Omental fat pad (tissue), 3 donors: ENCODE measurements at regions not wholly inside any gene's neighbourhood (a gene's known extent, or its start where the extent isn't known, plus 50 kb on each side); places are given as distances from the start of the nearest gene placed in this dataset.

Experiments
- ATAC-seq: fragments of 150-250 bp; one replicate; pipeline ENCODE4 v1.9.1; 2016; ENCODE audit warnings: mild to moderate bottlenecking, moderate library complexity; ENCODE audit not compliant: low FRiP score
- DNase-seq: peaks from one replicate; pipeline ENCODE4 v3.0.0-alpha.2; 2019; ENCODE audit warnings: low spot score
- TF ChIP-seq, protein P1 (sequence below), 3 donors: fragments of 450-650 bp; IDR thresholded peaks; one replicate each; pipeline ENCODE4 v1.5.1; 2016 to 2017; ENCODE audit warnings: antibody characterized with exemption in 3 of 3, mild to moderate bottlenecking in 3 of 3, moderate library complexity in 2 of 3

DNA sequence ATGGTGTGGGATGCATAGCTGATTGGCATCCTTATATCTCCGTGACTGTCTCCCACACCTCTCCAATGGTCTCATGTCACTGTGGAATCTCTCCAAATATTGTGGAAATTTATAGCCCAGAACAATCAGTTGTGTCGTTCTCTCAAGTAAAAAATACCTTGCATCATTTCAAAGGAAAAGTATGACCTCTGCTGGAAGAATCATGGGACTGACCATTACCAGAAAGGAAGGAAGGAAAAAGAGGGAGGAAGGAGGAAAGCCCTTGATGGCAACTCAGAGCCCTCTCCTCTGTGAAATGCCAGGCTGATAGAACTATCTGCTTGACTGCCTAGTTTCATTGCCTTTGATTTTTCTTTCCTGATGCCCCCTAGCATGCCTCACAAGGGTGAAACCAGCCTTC is 76.3 kb downstream of the FOXI2 start:
- ATAC-seq (no peak), DNase-seq (no peak)
- TF ChIP-seq, protein P1, sequence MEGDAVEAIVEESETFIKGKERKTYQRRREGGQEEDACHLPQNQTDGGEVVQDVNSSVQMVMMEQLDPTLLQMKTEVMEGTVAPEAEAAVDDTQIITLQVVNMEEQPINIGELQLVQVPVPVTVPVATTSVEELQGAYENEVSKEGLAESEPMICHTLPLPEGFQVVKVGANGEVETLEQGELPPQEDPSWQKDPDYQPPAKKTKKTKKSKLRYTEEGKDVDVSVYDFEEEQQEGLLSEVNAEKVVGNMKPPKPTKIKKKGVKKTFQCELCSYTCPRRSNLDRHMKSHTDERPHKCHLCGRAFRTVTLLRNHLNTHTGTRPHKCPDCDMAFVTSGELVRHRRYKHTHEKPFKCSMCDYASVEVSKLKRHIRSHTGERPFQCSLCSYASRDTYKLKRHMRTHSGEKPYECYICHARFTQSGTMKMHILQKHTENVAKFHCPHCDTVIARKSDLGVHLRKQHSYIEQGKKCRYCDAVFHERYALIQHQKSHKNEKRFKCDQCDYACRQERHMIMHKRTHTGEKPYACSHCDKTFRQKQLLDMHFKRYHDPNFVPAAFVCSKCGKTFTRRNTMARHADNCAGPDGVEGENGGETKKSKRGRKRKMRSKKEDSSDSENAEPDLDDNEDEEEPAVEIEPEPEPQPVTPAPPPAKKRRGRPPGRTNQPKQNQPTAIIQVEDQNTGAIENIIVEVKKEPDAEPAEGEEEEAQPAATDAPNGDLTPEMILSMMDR (IDR thresholded peaks at IDR 0.05) = no peak

DNA sequence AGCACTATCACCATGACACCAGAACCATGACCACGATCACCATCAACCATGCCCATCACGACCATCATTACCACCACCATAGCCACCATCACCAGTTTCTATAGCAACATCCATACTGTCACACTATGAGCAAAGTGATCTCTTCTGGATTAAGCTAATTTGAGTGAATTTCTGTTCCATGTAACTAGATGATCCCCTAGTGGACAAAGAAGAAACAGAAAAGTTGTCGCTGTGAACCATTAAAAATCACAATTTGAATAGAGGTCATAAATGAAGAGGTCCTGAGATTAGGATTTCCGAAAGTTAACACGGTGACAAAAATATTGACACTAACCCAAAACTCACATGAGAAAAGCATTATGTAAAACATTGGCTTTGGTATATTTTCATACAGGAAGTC is 77.6 kb downstream of the CLRN3 start:
- DNase-seq (no peak), ATAC-seq (no peak)
- TF ChIP-seq, protein P1 (IDR thresholded peaks at IDR 0.05) = no peak

DNA sequence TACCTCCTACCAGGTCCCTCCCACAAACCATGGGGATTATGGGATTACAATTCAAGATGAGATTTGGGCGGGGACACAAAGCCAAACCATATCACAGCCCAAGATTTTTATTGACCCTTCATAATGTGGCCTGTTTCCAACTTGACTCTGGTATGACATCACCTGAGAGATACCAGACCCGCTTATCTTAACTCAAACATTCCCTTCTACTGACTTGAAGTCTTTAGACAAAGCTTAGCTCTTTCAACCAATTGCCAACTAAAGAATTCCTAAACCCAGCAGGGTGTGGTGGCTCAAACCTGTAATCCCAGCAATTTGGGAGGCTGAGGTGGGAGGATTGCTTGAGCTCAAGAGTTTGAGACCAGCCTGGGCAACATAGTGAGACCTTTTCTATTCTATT is 67.9 kb downstream of the CLRN3 start:
- no peak for ATAC-seq
- TF ChIP-seq, protein P1 (IDR thresholded peaks at IDR 0.05) = no peak
- DNase-seq = no peak

DNA sequence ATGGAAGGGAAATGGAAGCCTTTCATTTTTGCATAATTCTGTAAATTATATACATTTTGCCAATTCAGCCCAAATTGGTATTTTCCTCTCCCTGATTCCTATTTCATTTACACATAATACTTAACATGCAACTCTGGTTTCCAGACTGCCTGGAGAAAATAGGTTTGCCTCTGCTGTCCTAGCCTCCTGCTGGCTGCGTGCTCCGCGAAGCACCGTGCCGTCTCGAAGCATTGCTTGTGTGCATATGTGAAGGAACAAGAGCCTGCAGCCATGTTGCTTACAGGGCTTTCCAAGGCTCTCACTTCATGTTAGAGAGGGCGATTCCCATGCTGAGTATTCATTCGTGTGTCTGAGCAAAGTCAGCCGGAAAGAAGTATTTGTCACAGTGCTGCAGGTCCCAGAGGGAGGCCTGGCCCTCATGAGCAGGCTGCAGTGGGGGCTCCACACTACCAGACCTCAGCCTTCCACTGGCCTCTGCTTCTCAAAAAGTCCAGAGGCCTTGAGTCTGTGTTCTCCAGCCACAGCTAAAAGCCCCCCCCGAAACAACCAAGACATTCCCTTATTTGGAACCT is 66.5 kb downstream of the CLRN3 start:
- DNase-seq (no peak), ATAC-seq (no peak)
- TF ChIP-seq, protein P1 (IDR thresholded peaks at IDR 0.05) = no peak

DNA sequence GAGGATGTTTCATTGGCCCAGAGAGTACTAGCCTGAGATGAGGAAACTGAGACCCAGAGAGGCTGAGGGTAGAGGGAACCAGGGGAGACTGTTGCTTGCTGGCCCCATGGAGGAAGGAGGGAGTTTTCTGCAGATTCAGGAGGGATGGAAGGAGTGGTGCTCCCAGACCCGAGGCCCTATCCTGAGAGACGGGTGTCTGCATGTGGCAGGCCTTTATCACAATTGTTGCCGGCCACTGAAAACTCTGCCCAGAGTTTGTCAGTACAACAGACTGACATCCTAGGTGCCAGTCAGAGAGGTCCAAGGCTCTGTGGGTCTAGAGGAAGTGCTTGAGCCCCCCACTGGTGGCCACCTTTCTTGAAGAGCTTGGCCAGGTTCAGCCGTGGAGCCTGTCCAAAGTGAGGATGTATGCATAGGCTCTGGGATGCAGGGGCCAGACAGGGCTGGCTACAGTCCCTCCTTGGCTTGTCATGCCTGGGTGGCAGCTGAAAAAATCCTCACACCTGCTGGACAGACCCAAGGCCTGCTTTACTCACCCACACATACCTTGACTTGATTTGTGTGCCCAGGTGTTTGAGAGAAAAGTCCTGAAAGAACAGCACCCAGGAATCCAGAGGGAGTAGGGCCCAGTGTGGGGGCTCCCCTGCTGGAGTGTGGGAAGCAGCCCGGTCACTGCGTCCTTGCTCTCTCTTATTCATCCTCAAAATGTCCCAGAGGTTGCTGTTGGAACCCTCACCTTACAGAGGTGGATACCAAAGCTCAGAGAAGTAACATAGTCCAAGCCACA is 65.2 kb downstream of the CLRN3 start:
- TF ChIP-seq, protein P1 (IDR thresholded peaks at IDR 0.05) = no peak
- ATAC-seq = no peak
- DNase-seq = no peak
